ENCODE measurements at regions not wholly inside any gene's neighbourhood (a gene's known extent, or its start where the extent isn't known, plus 50 kb on each side); places are given as distances from the start of the nearest gene placed in this dataset.

GRCh38 chr5:176185133-176185733, 53.0 kb upstream of the SIMC1 start (continued):
- TF ChIP-seq BRF1 (IDR thresholded peaks at IDR 0.05; ENCODE audit: borderline replicate concordance, extremely low read depth, insufficient read length): no peak
- peak; percentile 61; the same call in 1 of the 2 replicates for TF ChIP-seq POLR2A (conservative IDR thresholded peaks at IDR 0.05)
- TF ChIP-seq SMC3 (conservative IDR thresholded peaks at IDR 0.05; ENCODE audit: insufficient read depth, low read depth, low read length): no peak
- 0 out of 2 replicates have a peak, but pooled peaks have one; percentile 34 for TF ChIP-seq ZNF512 (tag; IDR thresholded peaks at IDR 0.05)
- TF ChIP-seq ZNF589 (CRISPR knock-in tag; IDR thresholded peaks at IDR 0.05; ENCODE audit: low read depth): 0 out of 2 replicates have a peak, but pooled peaks have one; percentile 79
- no peak for TF ChIP-seq DPF2 (IDR thresholded peaks at IDR 0.05)
- TF ChIP-seq PHB2 (IDR thresholded peaks at IDR 0.05; ENCODE audit: low read depth): no peak
- TF ChIP-seq RB1 (IDR thresholded peaks at IDR 0.05; ENCODE audit: low read depth): no peak
- TF ChIP-seq, protein P1, sequence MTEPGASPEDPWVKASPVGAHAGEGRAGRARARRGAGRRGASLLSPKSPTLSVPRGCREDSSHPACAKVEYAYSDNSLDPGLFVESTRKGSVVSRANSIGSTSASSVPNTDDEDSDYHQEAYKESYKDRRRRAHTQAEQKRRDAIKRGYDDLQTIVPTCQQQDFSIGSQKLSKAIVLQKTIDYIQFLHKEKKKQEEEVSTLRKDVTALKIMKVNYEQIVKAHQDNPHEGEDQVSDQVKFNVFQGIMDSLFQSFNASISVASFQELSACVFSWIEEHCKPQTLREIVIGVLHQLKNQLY (CRISPR knock-in tag; conservative IDR thresholded peaks at IDR 0.05): no peak
- TF ChIP-seq ZNF212 (CRISPR knock-in tag; IDR thresholded peaks at IDR 0.05): no peak
- TF ChIP-seq STAT5A (IDR thresholded peaks at IDR 0.05; ENCODE audit: borderline replicate concordance, low read length): no peak
- no peak for TF ChIP-seq SRSF1 (IDR thresholded peaks at IDR 0.05; ENCODE audit: low read depth, low read length)
- TF ChIP-seq, protein P2, sequence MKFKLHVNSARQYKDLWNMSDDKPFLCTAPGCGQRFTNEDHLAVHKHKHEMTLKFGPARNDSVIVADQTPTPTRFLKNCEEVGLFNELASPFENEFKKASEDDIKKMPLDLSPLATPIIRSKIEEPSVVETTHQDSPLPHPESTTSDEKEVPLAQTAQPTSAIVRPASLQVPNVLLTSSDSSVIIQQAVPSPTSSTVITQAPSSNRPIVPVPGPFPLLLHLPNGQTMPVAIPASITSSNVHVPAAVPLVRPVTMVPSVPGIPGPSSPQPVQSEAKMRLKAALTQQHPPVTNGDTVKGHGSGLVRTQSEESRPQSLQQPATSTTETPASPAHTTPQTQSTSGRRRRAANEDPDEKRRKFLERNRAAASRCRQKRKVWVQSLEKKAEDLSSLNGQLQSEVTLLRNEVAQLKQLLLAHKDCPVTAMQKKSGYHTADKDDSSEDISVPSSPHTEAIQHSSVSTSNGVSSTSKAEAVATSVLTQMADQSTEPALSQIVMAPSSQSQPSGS (CRISPR knock-in tag; IDR thresholded peaks at IDR 0.05): no peak
- TF ChIP-seq TFAM (CRISPR knock-in tag; conservative IDR thresholded peaks at IDR 0.05): no peak
- peak; percentile 74; the same call in 1 of the 2 replicates for TF ChIP-seq ZNF311 (CRISPR knock-in tag; IDR thresholded peaks at IDR 0.05)
- no peak for TF ChIP-seq CHD4 (IDR thresholded peaks at IDR 0.05; ENCODE audit: insufficient read depth, insufficient replicate concordance, low read depth, low read length, poor library complexity, severe bottlenecking)
- TF ChIP-seq CCNT2 (IDR thresholded peaks at IDR 0.05; ENCODE audit: borderline replicate concordance, extremely low read depth, insufficient read length, low read depth, low read length): no peak
- peak; percentile 69 for TF ChIP-seq GABPA (tag; conservative IDR thresholded peaks at IDR 0.05; ENCODE audit: low read depth)
- peak; percentile 37 for TF ChIP-seq POLR2B (IDR thresholded peaks at IDR 0.05; ENCODE audit: low read depth, partially characterized antibody)
- TF ChIP-seq RCOR1 (IDR thresholded peaks at IDR 0.05; ENCODE audit: borderline replicate concordance in 1 of 2, low read depth in 2 of 2, low read length in 2 of 2): peak in 1 of 2 experiments; percentile 51; a peak in 1 of 4 replicates
- TF ChIP-seq MXI1 (IDR thresholded peaks at IDR 0.05; ENCODE audit: low read depth, low read length): no peak
- no peak for TF ChIP-seq ZNF282 (CRISPR knock-in tag; IDR thresholded peaks at IDR 0.05)
- no peak for TF ChIP-seq ZNF174 (CRISPR knock-in tag; IDR thresholded peaks at IDR 0.05)
- TF ChIP-seq CHAMP1 (IDR thresholded peaks at IDR 0.05): peak; percentile 65
